Left ventricle myocardium inferior (tissue), 1 donor: ENCODE measurements at regions not wholly inside any gene's neighbourhood (a gene's known extent, or its start where the extent isn't known, plus 50 kb on each side); places are given as distances from the start of the nearest gene placed in this dataset.

Experiments
- DNase-seq: peaks from one replicate; pipeline ENCODE4 v3.0.0-alpha.2; 2020
- H3K27ac ChIP-seq: fragments of 200-600 bp; replicated peaks from 2 replicates; pipeline ENCODE4 v1.8.0; 2021
- H3K27me3 ChIP-seq: fragments of 200-600 bp; 2 replicates; pipeline ENCODE4 v1.8.0; 2021; ENCODE audit warnings: low read depth
- H3K36me3 ChIP-seq: fragments of 200-600 bp; 2 replicates; pipeline ENCODE4 v1.8.0; 2021
- H3K4me1 ChIP-seq: fragments of 200-600 bp; 2 replicates; pipeline ENCODE4 v1.8.0; 2021
- H3K4me3 ChIP-seq: fragments of 200-600 bp; 2 replicates; pipeline ENCODE4 v1.8.0; 2021; ENCODE audit warnings: mild to moderate bottlenecking, moderate library complexity
- H3K9me3 ChIP-seq: fragments of 200-600 bp; replicated peaks from 2 replicates; pipeline ENCODE4 v1.8.0; 2021
- intact Hi-C: fragments of 100-400 bp; cut with micrococcal nuclease; formaldehyde crosslinking; loops from one replicate; pipeline ENCODE4 v1.11.0; 2022
- TF ChIP-seq, protein P1 (sequence below): fragments of 200-600 bp; IDR thresholded peaks from 2 replicates; pipeline ENCODE4 v1.8.0; 2021; ENCODE audit warnings: antibody characterized with exemption, mild to moderate bottlenecking, borderline replicate concordance
- donor health status: DM: no; HTN: yes; CAD: no; lungs with severe emphysema.

DNA sequence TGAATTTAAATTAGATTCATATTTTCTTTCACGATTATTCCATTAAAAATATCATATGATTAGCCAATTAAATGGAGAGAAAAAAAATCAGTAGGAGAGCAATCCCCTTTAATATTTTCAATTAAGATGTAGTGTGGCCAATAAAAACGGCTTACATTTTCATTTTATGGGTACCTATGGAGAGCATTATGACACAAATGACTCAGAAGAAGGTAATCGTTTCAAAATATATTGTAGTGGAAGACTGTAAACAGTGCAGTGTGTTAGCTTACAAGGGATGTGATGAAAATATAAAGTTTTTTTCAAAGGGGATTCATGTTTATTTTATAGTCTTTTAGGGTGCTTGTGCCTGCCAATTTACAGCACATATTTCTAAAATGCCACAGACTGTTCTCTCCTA, 1507.4 kb upstream of the CELF4 start:
- intact Hi-C loops, result no loop called here
- no peak overlapping the region for H3K27ac ChIP-seq
- H3K9me3 ChIP-seq, result peaks cover 8% of the 10 kb centered on the region
- TF ChIP-seq, protein P1, sequence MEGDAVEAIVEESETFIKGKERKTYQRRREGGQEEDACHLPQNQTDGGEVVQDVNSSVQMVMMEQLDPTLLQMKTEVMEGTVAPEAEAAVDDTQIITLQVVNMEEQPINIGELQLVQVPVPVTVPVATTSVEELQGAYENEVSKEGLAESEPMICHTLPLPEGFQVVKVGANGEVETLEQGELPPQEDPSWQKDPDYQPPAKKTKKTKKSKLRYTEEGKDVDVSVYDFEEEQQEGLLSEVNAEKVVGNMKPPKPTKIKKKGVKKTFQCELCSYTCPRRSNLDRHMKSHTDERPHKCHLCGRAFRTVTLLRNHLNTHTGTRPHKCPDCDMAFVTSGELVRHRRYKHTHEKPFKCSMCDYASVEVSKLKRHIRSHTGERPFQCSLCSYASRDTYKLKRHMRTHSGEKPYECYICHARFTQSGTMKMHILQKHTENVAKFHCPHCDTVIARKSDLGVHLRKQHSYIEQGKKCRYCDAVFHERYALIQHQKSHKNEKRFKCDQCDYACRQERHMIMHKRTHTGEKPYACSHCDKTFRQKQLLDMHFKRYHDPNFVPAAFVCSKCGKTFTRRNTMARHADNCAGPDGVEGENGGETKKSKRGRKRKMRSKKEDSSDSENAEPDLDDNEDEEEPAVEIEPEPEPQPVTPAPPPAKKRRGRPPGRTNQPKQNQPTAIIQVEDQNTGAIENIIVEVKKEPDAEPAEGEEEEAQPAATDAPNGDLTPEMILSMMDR, result no peak
- no peaks in the 10 kb centered on the region for H3K27me3 ChIP-seq
- DNase-seq, result no peak
- H3K4me1 ChIP-seq, result no peaks in the 10 kb centered on the region
- H3K36me3 ChIP-seq, result no peaks in the 10 kb centered on the region
- no peak overlapping the region for H3K4me3 ChIP-seq

DNA sequence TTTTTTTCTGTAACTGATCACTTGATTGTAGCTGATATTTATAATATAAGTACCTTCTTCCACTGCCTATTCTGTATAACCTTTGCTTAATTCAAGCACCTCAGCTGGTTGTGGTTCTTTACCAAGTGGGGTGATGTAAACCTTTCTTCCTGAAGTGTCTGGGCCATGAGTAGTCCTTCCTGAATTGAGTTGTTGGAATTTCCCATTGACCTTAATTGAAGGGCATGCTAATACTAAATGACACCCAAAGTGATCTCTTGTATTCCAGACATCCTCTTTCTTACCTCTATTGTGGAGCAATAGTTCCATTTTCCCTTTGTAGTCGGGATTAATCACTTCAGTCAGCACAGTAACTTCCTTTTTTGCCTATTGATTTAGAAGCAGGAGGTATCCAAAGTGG, 1496.8 kb upstream of the CELF4 start:
- Histone ChIP-seq H3K27me3 (no peaks in the 10 kb centered on the region), H3K4me3 (no peak overlapping the region), H3K27ac (no peak overlapping the region), H3K9me3 (no peaks in the 10 kb centered on the region), H3K4me1 (no peaks in the 10 kb centered on the region), H3K36me3 (no peaks in the 10 kb centered on the region)
- TF ChIP-seq, protein P1, result no peak
- intact Hi-C loops, result no loop called here
- DNase-seq, result no peak

DNA sequence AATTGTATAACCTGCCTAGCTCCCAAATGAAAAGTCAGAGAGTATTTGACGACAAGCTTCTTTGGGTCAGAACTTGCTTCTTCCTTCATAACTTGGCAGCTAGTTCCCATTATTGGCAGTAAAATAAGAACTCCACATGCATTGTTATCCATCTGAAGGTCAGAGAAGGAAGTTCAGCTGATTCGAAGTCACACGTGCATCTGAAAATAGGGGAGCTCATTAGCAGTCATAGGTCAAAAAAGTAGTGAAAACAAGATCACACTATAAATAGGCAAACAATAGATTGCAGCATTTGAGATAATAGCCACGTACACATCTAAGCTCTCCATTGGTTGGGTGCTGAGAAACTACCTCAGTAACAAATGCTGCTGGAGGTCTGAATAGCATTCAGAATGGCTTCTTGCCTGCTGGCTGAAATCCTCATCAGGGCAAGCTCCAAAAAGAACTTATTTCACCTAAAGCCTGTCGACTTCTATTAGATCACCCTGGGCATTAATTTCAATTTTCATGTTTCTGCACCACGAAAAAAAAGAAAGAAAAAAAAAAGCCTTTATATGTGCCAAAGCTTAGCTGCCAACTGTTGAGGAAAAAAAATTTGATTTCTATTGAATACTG, 1492.9 kb upstream of the CELF4 start:
- intact Hi-C loops, result no loop called here
- Histone ChIP-seq H3K9me3 (no peaks in the 10 kb centered on the region), H3K27me3 (no peaks in the 10 kb centered on the region), H3K36me3 (no peaks in the 10 kb centered on the region), H3K4me1 (no peaks in the 10 kb centered on the region), H3K4me3 (no peak overlapping the region), H3K27ac (no peak overlapping the region)
- no peak for DNase-seq
- TF ChIP-seq, protein P1, result no peak

DNA sequence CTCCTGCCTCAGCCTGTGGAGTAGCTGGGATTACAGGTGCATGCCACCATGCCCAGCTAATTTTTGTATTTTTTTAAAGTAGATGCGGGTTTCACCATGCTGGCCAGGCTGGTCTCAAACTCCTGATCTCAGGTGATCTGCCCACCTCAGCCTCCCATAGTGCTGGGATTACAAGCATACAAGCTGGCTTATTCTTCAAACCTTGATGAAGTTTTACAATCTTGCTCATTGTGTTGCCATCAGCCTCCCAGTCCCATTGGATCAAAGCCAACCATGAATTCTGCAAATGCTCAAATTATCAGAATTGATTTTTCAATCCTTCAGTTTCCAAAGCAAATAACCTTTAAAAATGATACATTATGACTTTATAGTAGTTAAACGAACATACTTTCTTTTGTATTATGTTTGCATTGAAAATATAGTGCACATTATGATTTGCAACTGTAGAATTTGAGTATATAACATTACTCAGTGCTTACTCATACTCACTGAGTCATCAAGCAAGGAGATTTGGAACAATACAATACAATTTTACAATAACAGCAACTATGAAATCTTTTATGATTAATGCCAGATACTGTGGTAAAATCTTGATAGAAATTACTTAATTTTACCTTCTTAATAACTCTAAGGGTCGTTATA, 1491.9 kb upstream of the CELF4 start:
- Histone ChIP-seq H3K36me3 (no peaks in the 10 kb centered on the region), H3K4me1 (no peaks in the 10 kb centered on the region), H3K27ac (no peak overlapping the region), H3K27me3 (no peaks in the 10 kb centered on the region), H3K4me3 (no peak overlapping the region), H3K9me3 (no peaks in the 10 kb centered on the region)
- DNase-seq, result no peak
- TF ChIP-seq, protein P1, result no peak
- intact Hi-C loops, result no loop called here

DNA sequence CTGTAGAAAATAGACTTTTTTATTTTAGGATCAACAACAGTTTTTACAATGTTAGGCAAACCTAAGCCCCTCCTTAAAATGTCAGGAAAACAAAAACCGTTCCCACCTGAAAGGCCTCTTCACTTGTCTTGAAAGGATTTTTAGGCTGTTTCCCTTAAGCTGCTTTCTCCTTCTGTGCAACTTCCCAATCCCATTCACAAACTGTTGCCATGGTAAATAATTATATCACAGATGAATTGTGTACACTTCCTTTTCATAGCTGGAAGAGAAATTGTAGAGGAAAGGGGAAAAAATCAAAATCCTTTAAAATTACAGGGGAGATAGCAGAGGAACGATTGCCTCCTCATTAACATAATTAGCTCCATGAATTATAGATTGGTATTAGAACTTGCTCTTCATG, 1488.0 kb upstream of the CELF4 start:
- no peaks in the 10 kb centered on the region for H3K36me3 ChIP-seq
- no peaks in the 10 kb centered on the region for H3K27me3 ChIP-seq
- intact Hi-C loops, result no loop called here
- no peak overlapping the region for H3K4me3 ChIP-seq
- no peak overlapping the region for H3K27ac ChIP-seq
- no peaks in the 10 kb centered on the region for H3K4me1 ChIP-seq
- TF ChIP-seq, protein P1, result no peak
- no peak for DNase-seq
- H3K9me3 ChIP-seq, result no peaks in the 10 kb centered on the region
